ENCODE measurements at regions not wholly inside any gene's neighbourhood (a gene's known extent, or its start where the extent isn't known, plus 50 kb on each side); places are given as distances from the start of the nearest gene placed in this dataset.
A peak's percentile ranks its signal among the peaks of the same experiment; 100 is the strongest.
"Not testable (repeated sequence)": the region's sequence is repeated elsewhere in the genome, so short reads cannot be mapped to it uniquely, and the experiment has no call there.

- peak overlapping the region; percentile 64 for H3K27ac ChIP-seq
- intact Hi-C loops (cut with micrococcal nuclease; ENCODE audit: unreplicated experiment): loop anchor here (1.0 to 10.0 kb wide), 9 partner anchors 72 to 794 kb away; partner anchors contain the start of gene MECOM
- H3K4me3 ChIP-seq: no peak overlapping the region
- no peaks in the 10 kb centered on the region for H3K79me2 ChIP-seq (ENCODE audit: low read depth)
- BruUV-seq (replicated peaks): no TSS peak
- ChIA-PET POLR2A (ENCODE audit: unreplicated experiment) (interaction anchor here (0.6 to 0.7 kb wide), 3 partner anchors 819 to 1157 kb away, joined by 3 to 8 read pairs (median 3); partner anchors contain the start of gene ACTRT3), CTCF (interaction anchor here (0.6 to 1.4 kb wide), 3 partner anchors 86 to 199 kb away, joined by 3 to 7 read pairs (median 3); no protein-coding TSS in a partner anchor)
- H4K20me1 ChIP-seq (ENCODE audit: insufficient read depth): no peaks in the 10 kb centered on the region
- H3F3A ChIP-seq (ENCODE audit: insufficient read depth, low read depth): peaks cover 16% of the 10 kb centered on the region
- H3K27me3 ChIP-seq (ENCODE audit: insufficient read depth, low read depth): no peaks in the 10 kb centered on the region
- H3K4me1 ChIP-seq (replicated peaks; ENCODE audit: insufficient read depth): peaks cover 33% of the 10 kb centered on the region
- DNase-seq: no peak
- H3K36me3 ChIP-seq (ENCODE audit: low read depth): no peaks in the 10 kb centered on the region
- H3K4me2 ChIP-seq: peak overlapping the region; percentile 41
- no peaks in the 10 kb centered on the region for H3K9me2 ChIP-seq (ENCODE audit: insufficient read depth)
- H2AFZ ChIP-seq: no peak overlapping the region
- TF ChIP-seq CTCF (conservative IDR thresholded peaks at IDR 0.05): no peak
- TF ChIP-seq EZH2 (IDR thresholded peaks at IDR 0.05; ENCODE audit: low read depth): no peak
- H3K9me3 ChIP-seq (ENCODE audit: insufficient read depth, low read depth): no peaks in the 10 kb centered on the region
These were observed 712.9 kb downstream of the MECOM start for GRCh38 chr3:168950622-168951021.

GRCh38 chr3:168939651-168940238 is 723.8 kb downstream of the MECOM start:
- Histone ChIP-seq H3K36me3 (ENCODE audit: low read depth) (no peaks in the 10 kb centered on the region), H3K27ac (no peak overlapping the region), H3K9me3 (ENCODE audit: insufficient read depth, low read depth) (peaks cover 11% of the 10 kb centered on the region), H3K4me1 (replicated peaks; ENCODE audit: insufficient read depth) (no peaks in the 10 kb centered on the region), H2AFZ (no peak overlapping the region), H3K9me2 (ENCODE audit: insufficient read depth) (no peaks in the 10 kb centered on the region), H3K4me2 (no peak overlapping the region), H4K20me1 (ENCODE audit: insufficient read depth) (no peaks in the 10 kb centered on the region), H3F3A (ENCODE audit: insufficient read depth, low read depth) (no peaks in the 10 kb centered on the region), H3K79me2 (ENCODE audit: low read depth) (no peaks in the 10 kb centered on the region), H3K4me3 (no peak overlapping the region), H3K27me3 (ENCODE audit: insufficient read depth, low read depth) (no peaks in the 10 kb centered on the region)
- no peak for TF ChIP-seq EZH2 (IDR thresholded peaks at IDR 0.05; ENCODE audit: low read depth)
- no peak for TF ChIP-seq CTCF (conservative IDR thresholded peaks at IDR 0.05)
- intact Hi-C loops (cut with micrococcal nuclease; ENCODE audit: unreplicated experiment): no loop called here
- no peak for DNase-seq
- CTCF ChIA-PET: no interaction called here
- POLR2A ChIA-PET (ENCODE audit: unreplicated experiment): no interaction called here
- no TSS peak for BruUV-seq (replicated peaks)

GRCh38 chr3:168933614-168934013 is 729.9 kb downstream of the MECOM start:
- ChIA-PET CTCF (no interaction called here), POLR2A (ENCODE audit: unreplicated experiment) (no interaction called here)
- H3K27me3 ChIP-seq (ENCODE audit: insufficient read depth, low read depth): no peaks in the 10 kb centered on the region
- H3K79me2 ChIP-seq (ENCODE audit: low read depth): no peaks in the 10 kb centered on the region
- no peaks in the 10 kb centered on the region for H3K4me1 ChIP-seq (replicated peaks; ENCODE audit: insufficient read depth)
- no peaks in the 10 kb centered on the region for H3K36me3 ChIP-seq (ENCODE audit: low read depth)
- no peak for TF ChIP-seq CTCF (conservative IDR thresholded peaks at IDR 0.05)
- TF ChIP-seq EZH2 (IDR thresholded peaks at IDR 0.05; ENCODE audit: low read depth): no peak
- H3K27ac ChIP-seq: no peak overlapping the region
- no peaks in the 10 kb centered on the region for H4K20me1 ChIP-seq (ENCODE audit: insufficient read depth)
- no peak overlapping the region for H2AFZ ChIP-seq
- no peaks in the 10 kb centered on the region for H3K9me2 ChIP-seq (ENCODE audit: insufficient read depth)
- intact Hi-C loops (cut with micrococcal nuclease; ENCODE audit: unreplicated experiment): no loop called here
- no TSS peak for BruUV-seq (replicated peaks)
- H3K4me2 ChIP-seq: no peak overlapping the region
- no peaks in the 10 kb centered on the region for H3F3A ChIP-seq (ENCODE audit: insufficient read depth, low read depth)
- H3K9me3 ChIP-seq (ENCODE audit: insufficient read depth, low read depth): peaks cover 16% of the 10 kb centered on the region
- no peak for DNase-seq
- no peak overlapping the region for H3K4me3 ChIP-seq

GRCh38 chr3:168929997-168930396 is 733.5 kb downstream of the MECOM start:
- H2AFZ ChIP-seq; H4K20me1 ChIP-seq (ENCODE audit: insufficient read depth); H3K4me2 ChIP-seq; H3F3A ChIP-seq (ENCODE audit: insufficient read depth, low read depth); H3K4me3 ChIP-seq; CTCF ChIA-PET; POLR2A ChIA-PET (ENCODE audit: unreplicated experiment); H3K4me1 ChIP-seq (replicated peaks; ENCODE audit: insufficient read depth); DNase-seq; BruUV-seq (replicated peaks); H3K27ac ChIP-seq; intact Hi-C loops (cut with micrococcal nuclease; ENCODE audit: unreplicated experiment); H3K9me2 ChIP-seq (ENCODE audit: insufficient read depth); H3K36me3 ChIP-seq (ENCODE audit: low read depth); H3K27me3 ChIP-seq (ENCODE audit: insufficient read depth, low read depth); H3K79me2 ChIP-seq (ENCODE audit: low read depth): not testable (repeated sequence)
- peaks cover 21% of the 10 kb centered on the region for H3K9me3 ChIP-seq (ENCODE audit: insufficient read depth, low read depth)

Measured in PC-9 (cell line).